22Rv1 (cell line): ENCODE measurements at regions not wholly inside any gene's neighbourhood (a gene's known extent, or its start where the extent isn't known, plus 50 kb on each side); places are given as distances from the start of the nearest gene placed in this dataset.

Experiments
- H3K27ac ChIP-seq: fragments of 450-650 bp; 2 replicates; pipeline ENCODE4 v1.5.1; 2017
- CTCF ChIP-seq: fragments of 450-650 bp; IDR thresholded peaks from 2 replicates; pipeline ENCODE4 v1.5.1; 2017; ENCODE audit warnings: mild to moderate bottlenecking
- ZFX ChIP-seq: fragments of 450-650 bp; IDR thresholded peaks from 2 replicates; pipeline ENCODE4 v1.6.1; 2017; ENCODE audit warnings: antibody characterized with exemption, borderline replicate concordance

- TF ChIP-seq CTCF: peak; percentile 23; the same call in 1 of the 2 replicates
- no peak for TF ChIP-seq ZFX
- H3K27ac ChIP-seq: no peak overlapping the region
Observed at GRCh38 chr16:63530208-63530607, 1494.0 kb upstream of the CDH8 start.

- no peak for TF ChIP-seq CTCF
- no peak for TF ChIP-seq ZFX
- H3K27ac ChIP-seq: no peak overlapping the region
Observed at GRCh38 chr16:63527404-63527803, 1491.2 kb upstream of the CDH8 start.

GRCh38 chr16:63516394-63516793 lies 1480.2 kb upstream of the CDH8 start:
- H3K27ac ChIP-seq: no peak overlapping the region
- no peak for TF ChIP-seq CTCF
- TF ChIP-seq ZFX: no peak

GRCh38 chr16:63512910-63513309 lies 1476.7 kb upstream of the CDH8 start:
- TF ChIP-seq CTCF: no peak
- no peak for TF ChIP-seq ZFX
- H3K27ac ChIP-seq: no peak overlapping the region

- no peak overlapping the region for H3K27ac ChIP-seq
- no peak for TF ChIP-seq ZFX
- TF ChIP-seq CTCF: no peak
Observed at GRCh38 chr16:63497408-63497807, 1461.2 kb upstream of the CDH8 start.

GRCh38 chr16:63496282-63496681 lies 1460.0 kb upstream of the CDH8 start:
- TF ChIP-seq CTCF (no peak), ZFX (no peak)
- H3K27ac ChIP-seq: no peak overlapping the region

GRCh38 chr16:63488955-63489354 lies 1452.7 kb upstream of the CDH8 start:
- TF ChIP-seq CTCF (no peak), ZFX (no peak)

More at GRCh38 chr16:63488955-63489354, 1452.7 kb upstream of the CDH8 start:
- H3K27ac ChIP-seq: no peak overlapping the region
